Omental fat pad (tissue), 3 donors: ENCODE measurements at regions not wholly inside any gene's neighbourhood (a gene's known extent, or its start where the extent isn't known, plus 50 kb on each side); places are given as distances from the start of the nearest gene placed in this dataset.
"Not testable (repeated sequence)": the region's sequence is repeated elsewhere in the genome, so short reads cannot be mapped to it uniquely, and the experiment has no call there.

Source experiments
- ATAC-seq: fragments of 150-250 bp; one replicate; pipeline ENCODE4 v1.9.1; 2016; ENCODE audit warnings: mild to moderate bottlenecking, moderate library complexity; ENCODE audit not compliant: low FRiP score
- DNase-seq: peaks from one replicate; pipeline ENCODE4 v3.0.0-alpha.2; 2019; ENCODE audit warnings: low spot score
- CTCF ChIP-seq, 3 donors: fragments of 450-650 bp; IDR thresholded peaks; one replicate each; pipeline ENCODE4 v1.5.1; 2016 to 2017; ENCODE audit warnings: antibody characterized with exemption in 3 of 3, mild to moderate bottlenecking in 3 of 3, moderate library complexity in 2 of 3

- DNase-seq, result no peak
- no peak for TF ChIP-seq CTCF (IDR thresholded peaks at IDR 0.05)
- ATAC-seq, result no peak
Observed at GRCh38 chr5:104843822-104844221, 1281.2 kb upstream of the NUDT12 start.

- ATAC-seq (no peak), DNase-seq (no peak)
- no peak for TF ChIP-seq CTCF (IDR thresholded peaks at IDR 0.05)
Observed at GRCh38 chr5:104840284-104840683, 1277.7 kb upstream of the NUDT12 start.

GRCh38 chr5:104831515-104831914 is 1268.9 kb upstream of the NUDT12 start:
- not testable (repeated sequence) for ATAC-seq, DNase-seq

GRCh38 chr5:104821606-104822005 is 1259.0 kb upstream of the NUDT12 start:
- TF ChIP-seq CTCF (IDR thresholded peaks at IDR 0.05), result no peak
- ATAC-seq, result no peak
- DNase-seq, result no peak

GRCh38 chr5:104817127-104817526 is 1254.5 kb upstream of the NUDT12 start:
- ATAC-seq, result no peak
- DNase-seq, result no peak
- TF ChIP-seq CTCF (IDR thresholded peaks at IDR 0.05), result no peak

GRCh38 chr5:104815212-104815611 is 1252.6 kb upstream of the NUDT12 start:
- DNase-seq (no peak), ATAC-seq (no peak)
- no peak for TF ChIP-seq CTCF (IDR thresholded peaks at IDR 0.05)

GRCh38 chr5:104800440-104801048 is 1238.0 kb upstream of the NUDT12 start:
- no peak for TF ChIP-seq CTCF (IDR thresholded peaks at IDR 0.05)
- no peak for ATAC-seq

GRCh38 chr5:104793755-104794080 is 1231.1 kb upstream of the NUDT12 start:
- no peak for DNase-seq
- TF ChIP-seq CTCF (IDR thresholded peaks at IDR 0.05), result no peak
- ATAC-seq, result no peak

More at GRCh38 chr5:104800440-104801048, 1238.0 kb upstream of the NUDT12 start:
- DNase-seq, result no peak
